ENCODE measurements at regions not wholly inside any gene's neighbourhood (a gene's known extent, or its start where the extent isn't known, plus 50 kb on each side); places are given as distances from the start of the nearest gene placed in this dataset.

DNA sequence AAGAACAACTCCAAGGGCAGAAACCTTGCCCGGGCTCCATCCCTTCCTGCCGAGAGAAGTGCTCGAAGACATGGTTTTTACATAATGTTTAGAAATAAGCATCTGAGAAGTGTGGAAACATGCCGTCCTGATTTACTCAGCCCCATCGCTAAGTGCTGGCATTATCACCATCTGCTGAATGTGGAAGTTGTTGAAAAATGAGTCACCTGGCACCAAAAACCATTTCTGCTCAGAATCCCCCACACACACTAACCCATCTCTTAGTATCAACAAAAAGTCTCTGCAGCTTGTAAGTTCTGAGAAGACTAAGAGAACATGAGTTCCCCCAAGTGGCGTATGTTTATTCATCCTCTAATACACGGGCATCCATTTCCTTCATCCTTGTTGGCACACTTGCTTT, 51.0 kb upstream of the ARL8B start:
- no peak for DNase-seq (ENCODE audit: low spot score)

DNA sequence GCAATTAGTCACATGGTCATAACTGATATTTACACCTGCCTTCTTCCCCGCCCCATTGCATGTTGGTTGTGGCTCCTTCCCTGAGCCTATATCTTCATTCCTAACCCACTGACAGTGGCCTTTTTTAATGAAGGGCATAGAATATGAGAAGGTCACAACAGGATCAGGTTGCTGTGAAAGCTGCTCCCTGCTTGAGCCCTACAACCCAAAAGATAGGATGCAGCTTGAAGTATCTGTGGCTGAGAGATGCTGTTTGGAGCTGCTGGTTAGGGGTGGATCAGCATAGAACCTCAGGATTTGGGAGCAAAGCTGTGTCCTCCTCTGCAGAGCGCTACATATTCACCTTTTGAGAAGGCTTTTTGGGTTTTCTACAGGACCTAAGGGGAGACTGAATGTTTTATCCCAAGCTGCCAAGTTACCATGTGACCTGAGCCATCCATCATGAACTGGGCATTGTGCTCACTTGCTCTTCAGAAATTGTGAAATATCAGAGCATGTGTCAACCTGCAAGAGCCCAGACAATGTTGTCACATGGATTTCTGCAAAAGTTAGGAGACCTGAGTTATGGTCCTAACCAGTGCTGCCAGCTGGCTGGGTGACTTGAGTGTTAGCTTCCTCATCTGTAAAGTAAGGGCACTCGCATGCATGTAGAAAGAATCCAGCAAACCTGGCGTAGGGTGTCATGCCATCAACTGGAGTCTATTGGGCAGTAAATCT, 49.8 kb upstream of the ARL8B start:
- no peak for DNase-seq (ENCODE audit: low spot score)
